ENCODE measurements at regions not wholly inside any gene's neighbourhood (a gene's known extent, or its start where the extent isn't known, plus 50 kb on each side); places are given as distances from the start of the nearest gene placed in this dataset.
A peak's percentile ranks its signal among the peaks of the same experiment; 100 is the strongest.

DNA sequence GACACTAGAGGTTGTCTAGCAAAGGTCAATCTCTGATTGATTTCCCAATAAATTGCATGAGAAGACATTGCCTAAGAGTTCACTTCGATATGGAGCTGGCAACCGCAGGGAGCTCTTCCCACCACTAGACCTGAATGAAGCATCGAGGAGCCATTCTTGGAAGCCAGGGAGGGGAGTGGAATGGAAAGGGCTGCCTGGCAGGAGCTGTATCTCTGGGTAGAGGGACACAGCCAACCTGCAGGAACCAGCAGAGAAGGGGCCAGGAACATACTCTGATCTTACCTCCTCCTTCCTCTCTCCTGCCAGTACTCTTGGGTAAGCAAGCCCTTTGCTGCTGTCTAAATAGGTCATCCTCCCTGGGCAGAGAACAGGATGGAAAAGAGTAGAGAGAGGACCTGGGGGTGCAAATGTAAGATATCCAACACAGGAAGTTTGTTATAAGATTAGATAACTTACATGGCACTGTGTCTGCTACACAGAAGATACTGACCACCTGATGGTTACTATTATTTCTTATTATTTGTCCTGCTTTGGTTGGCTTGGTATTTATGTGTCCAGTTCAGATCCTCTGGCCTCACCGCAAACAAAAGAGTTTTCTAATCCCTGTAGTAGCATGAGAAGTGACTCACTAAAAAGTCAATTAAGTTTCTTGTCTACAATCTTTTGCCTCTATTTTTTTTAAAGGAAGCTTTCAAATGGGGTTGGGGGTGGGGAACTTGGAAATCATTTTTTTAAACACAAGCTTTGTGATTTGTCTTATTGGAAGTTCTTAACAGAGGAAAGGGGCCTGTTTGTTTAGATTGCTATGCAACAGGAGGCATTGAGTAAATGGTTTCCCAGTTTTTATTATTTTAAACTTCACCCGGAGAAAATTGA lies 156.7 kb upstream of the TSC22D2 start:
- no peak for DNase-seq (ENCODE audit: low spot score)

DNA sequence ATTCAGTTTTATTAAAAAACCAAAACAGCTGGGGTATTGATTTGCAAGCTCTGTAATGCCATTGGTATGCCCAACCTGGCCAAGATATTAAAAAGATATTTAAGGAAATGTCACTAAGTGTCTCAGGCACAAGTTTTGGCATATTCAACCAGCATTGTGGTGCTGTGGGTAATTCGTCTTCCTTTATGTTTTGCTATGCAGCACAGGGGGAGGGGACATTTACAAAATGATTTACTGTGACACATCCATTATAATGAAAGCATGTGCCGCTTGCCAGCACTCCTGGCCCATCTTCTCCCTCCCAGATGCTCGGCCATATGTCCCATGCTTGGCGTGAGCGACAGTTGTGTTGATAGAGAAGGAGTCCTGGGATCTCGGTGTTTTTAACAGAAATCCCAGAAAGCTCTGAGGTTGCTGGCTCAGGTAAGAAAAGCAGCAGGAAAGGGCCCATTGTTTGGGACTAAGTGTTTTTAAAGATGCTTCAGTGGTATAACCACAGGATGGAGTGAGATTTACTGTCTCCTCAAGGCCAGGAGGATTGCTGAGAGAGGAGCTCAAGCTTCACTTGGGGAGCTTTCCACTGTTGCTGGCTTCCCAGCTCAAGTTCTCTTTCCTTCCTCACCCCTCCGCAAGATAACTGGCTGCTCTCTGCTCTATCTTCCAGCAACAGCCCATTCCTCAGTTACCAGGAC lies 158.2 kb upstream of the TSC22D2 start:
- no peak for DNase-seq (ENCODE audit: low spot score)
- TF ChIP-seq, protein P1, sequence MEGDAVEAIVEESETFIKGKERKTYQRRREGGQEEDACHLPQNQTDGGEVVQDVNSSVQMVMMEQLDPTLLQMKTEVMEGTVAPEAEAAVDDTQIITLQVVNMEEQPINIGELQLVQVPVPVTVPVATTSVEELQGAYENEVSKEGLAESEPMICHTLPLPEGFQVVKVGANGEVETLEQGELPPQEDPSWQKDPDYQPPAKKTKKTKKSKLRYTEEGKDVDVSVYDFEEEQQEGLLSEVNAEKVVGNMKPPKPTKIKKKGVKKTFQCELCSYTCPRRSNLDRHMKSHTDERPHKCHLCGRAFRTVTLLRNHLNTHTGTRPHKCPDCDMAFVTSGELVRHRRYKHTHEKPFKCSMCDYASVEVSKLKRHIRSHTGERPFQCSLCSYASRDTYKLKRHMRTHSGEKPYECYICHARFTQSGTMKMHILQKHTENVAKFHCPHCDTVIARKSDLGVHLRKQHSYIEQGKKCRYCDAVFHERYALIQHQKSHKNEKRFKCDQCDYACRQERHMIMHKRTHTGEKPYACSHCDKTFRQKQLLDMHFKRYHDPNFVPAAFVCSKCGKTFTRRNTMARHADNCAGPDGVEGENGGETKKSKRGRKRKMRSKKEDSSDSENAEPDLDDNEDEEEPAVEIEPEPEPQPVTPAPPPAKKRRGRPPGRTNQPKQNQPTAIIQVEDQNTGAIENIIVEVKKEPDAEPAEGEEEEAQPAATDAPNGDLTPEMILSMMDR (IDR thresholded peaks at IDR 0.05; ENCODE audit: extremely low read depth, missing control alignments) = no peak

More for the DNA sequence above, 156.7 kb upstream of the TSC22D2 start:
- TF ChIP-seq, protein P1 (IDR thresholded peaks at IDR 0.05; ENCODE audit: extremely low read depth, missing control alignments) = no peak

DNA sequence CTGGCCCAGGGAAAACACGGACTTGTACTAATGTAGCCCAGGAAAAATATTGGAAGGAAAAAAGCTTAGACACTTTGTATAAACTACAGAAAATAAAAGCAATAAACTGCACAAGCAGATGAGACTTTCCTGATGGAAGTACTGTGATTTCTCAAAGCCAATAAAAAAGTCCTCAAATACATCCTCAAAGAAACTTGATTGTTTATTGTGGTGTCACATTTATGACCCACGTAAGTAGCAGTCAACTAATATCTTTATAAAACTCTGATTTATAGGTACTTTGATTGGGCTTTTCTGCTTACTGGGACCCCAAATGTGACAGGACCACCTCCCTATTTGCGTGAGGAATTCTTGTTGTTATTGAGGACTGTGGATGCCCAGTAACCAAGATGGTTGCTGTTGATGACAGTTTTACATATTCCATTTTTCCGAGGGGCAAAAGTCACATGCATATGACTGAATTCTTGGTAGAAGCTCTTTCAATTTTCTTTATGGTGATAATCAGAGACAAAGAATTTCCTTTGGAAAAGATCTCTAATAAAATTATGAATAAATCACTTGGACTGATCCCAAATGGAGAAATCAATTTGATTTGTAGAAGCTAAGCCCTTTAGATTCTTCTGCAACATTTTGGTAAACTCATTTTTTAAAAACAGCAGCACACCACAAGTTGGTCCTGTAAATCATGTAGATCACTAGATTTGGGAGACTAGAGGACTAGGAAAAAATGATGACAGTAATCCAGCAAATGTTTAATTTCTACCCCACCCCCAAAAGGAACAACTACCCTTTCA lies 159.0 kb upstream of the TSC22D2 start:
- TF ChIP-seq, protein P1 (IDR thresholded peaks at IDR 0.05; ENCODE audit: extremely low read depth, missing control alignments) = no peak
- no peak for DNase-seq (ENCODE audit: low spot score)

DNA sequence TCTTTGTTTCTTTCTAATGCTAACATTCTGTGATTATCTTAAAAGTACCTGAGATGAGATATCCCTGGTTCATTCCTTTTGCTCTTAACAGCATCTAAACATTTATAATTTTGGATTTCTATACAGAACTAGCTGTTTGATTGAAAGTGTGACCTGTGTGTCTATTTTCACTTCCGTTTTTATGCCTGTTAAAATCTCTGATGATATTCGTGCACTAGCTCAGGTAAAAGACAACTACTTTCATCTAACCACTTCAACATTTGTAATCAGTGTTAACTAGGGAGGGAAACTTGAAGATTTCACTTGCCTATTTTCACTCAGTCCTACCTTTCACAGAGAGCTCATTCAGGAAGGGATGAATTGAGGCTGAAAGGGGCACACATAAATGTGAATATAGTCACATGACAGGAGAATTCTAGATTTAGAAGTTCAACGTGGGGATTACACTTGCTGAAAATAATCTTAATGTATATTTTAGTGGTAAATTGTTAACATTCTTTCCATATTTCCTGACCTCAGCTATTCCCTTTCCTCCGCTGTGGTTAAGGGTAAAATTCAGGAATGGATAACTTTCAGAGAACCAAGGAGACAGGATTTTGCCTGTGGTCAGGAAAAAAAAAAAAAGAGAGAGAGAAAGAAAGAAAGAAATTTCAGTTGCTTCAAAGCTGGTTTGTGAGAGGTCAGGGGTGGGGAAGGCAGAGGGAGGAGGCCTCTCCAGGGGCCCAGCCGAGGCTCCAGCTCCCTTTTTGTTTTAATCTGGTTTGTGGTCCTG lies 159.8 kb upstream of the TSC22D2 start:
- peak; percentile 9 for DNase-seq (ENCODE audit: low spot score)
- TF ChIP-seq, protein P1 (IDR thresholded peaks at IDR 0.05; ENCODE audit: extremely low read depth, missing control alignments) = no peak

DNA sequence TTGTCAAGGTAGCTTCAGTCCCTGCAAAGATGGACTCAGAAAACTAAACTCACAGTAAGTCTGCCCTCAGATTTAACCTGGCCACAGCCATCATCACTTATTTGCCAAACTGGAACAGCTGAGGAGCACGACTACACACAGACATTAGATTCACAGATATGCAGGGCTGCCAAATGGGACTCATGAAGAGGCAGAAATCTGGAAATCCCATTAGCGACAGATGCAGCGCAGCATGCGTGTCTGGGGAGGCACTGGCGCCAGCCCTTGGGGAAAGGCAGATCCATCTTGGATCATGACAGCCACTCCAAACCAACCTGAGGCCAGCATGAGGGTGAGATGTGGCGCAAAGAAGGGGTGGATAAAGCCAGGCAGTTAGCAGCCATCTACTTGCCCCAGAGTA lies 160.7 kb upstream of the TSC22D2 start:
- no peak for DNase-seq (ENCODE audit: low spot score)
- TF ChIP-seq, protein P1 (IDR thresholded peaks at IDR 0.05; ENCODE audit: extremely low read depth, missing control alignments) = no peak

DNA sequence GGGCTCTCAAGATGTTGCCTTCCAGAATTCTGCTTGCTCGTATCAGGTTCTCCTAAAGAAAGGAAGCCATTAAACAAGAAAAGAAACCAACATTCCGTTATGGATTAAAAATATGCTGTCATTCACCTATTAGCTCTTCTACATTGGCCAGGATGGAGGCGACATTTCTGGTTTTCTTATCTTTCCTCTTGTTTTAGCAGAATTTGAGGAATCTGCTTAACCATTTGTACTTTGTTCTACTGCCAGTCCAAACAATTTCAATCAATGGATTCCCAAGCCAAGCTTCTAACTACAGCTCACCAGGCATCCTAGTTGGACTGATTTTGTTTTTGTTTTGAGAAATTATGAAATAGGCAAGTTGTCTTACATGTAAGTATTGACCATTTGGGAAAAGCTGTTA lies 164.6 kb upstream of the TSC22D2 start:
- no peak for DNase-seq (ENCODE audit: low spot score)

More for the DNA sequence above, 164.6 kb upstream of the TSC22D2 start:
- TF ChIP-seq, protein P1 (IDR thresholded peaks at IDR 0.05; ENCODE audit: extremely low read depth, missing control alignments) = no peak

All from GM20000 (cell line).